IMR-90 (cell line): ENCODE measurements at regions not wholly inside any gene's neighbourhood (a gene's known extent, or its start where the extent isn't known, plus 50 kb on each side); places are given as distances from the start of the nearest gene placed in this dataset.

Experiments
- ATAC-seq: fragments of 200-7000 bp; cut with Tn5 transposase; 2 replicates; pipeline ENCODE4 v1.9.1; 2020; ENCODE audit warnings: low read depth, mild to moderate bottlenecking, moderate library complexity
- BruUV-seq: library from RNA; stranded (reverse); fragments of 400-500 nt; replicated peaks from 2 replicates; lab custom pipeline; 2021; lab: Mats Ljungman, UMichigan
- CTCF ChIA-PET: fragments of 300-600 bp; formaldehyde crosslinking; extraction: SDS; loops from one replicate; lab custom pipeline; 2021; ENCODE audit warnings: antibody characterized with exemption; lab: Yijun Ruan, JAX
- POLR2A ChIA-PET: fragments of 300-600 bp; sonication (Branson Sonifier 250); formaldehyde crosslinking; loops from one replicate; lab custom pipeline; 2022; ENCODE audit warnings: antibody characterized with exemption; ENCODE audit not compliant: unreplicated experiment; lab: Charles Lee
- DNase-seq: peaks from one replicate; pipeline ENCODE4 v3.0.0; 2013
- H2AFZ ChIP-seq: replicated peaks from 2 replicates; pipeline ENCODE3; 2013; ENCODE audit warnings: low read length, mild to moderate bottlenecking; ENCODE audit not compliant: poor library complexity
- H2AK5ac ChIP-seq: 2 replicates; pipeline ENCODE4 v1.6.1; 2013; ENCODE audit warnings: low read depth, low read length, inconsistent platforms
- H2AK9ac ChIP-seq: replicated peaks from 2 replicates; pipeline ENCODE3; 2013; ENCODE audit warnings: mild to moderate bottlenecking, low read depth, low read length, moderate library complexity; ENCODE audit not compliant: poor library complexity
- H2BK120ac ChIP-seq: 2 replicates; pipeline ENCODE4 v1.6.1; 2013; ENCODE audit warnings: low read depth, low read length, inconsistent platforms
- H2BK15ac ChIP-seq: 3 replicates; pipeline ENCODE4 v1.6.1; 2013; ENCODE audit warnings: low read depth, low read length, inconsistent platforms
- H2BK20ac ChIP-seq: 2 replicates; pipeline ENCODE4 v1.6.1; 2013; ENCODE audit warnings: low read depth, mild to moderate bottlenecking, inconsistent platforms, low read length, moderate library complexity
- H2BK5ac ChIP-seq: 2 replicates; pipeline ENCODE4 v1.6.1; 2013; ENCODE audit warnings: mild to moderate bottlenecking, low read depth, low read length, inconsistent platforms; ENCODE audit not compliant: poor library complexity, severe bottlenecking
- H3K14ac ChIP-seq: replicated peaks from 2 replicates; pipeline ENCODE4 v1.6.1; 2013; ENCODE audit warnings: low read depth, low read length, inconsistent platforms
- H3K18ac ChIP-seq: 2 replicates; pipeline ENCODE4 v1.6.1; 2013; ENCODE audit warnings: low read depth, low read length, control low read depth
- H3K23ac ChIP-seq: 2 replicates; pipeline ENCODE4 v1.6.1; 2013; ENCODE audit warnings: low read depth, low read length, inconsistent platforms
- H3K27ac ChIP-seq: 2 replicates; pipeline ENCODE4 v1.5.1; 2013; ENCODE audit warnings: mild to moderate bottlenecking, control low read depth, low read length; ENCODE audit not compliant: insufficient read depth
- H3K27me3 ChIP-seq: 2 replicates; pipeline ENCODE4 v1.6.1; 2013; ENCODE audit warnings: low read length; ENCODE audit not compliant: control insufficient read depth, insufficient read depth
- H3K36me3 ChIP-seq: 2 replicates; pipeline ENCODE4 v1.6.1; 2013; ENCODE audit warnings: low read length, mixed read lengths; ENCODE audit not compliant: control insufficient read depth, insufficient read depth
- H3K4ac ChIP-seq: 2 replicates; pipeline ENCODE4 v1.6.1; 2013; ENCODE audit warnings: low read depth, low read length, inconsistent platforms
- H3K4me1 ChIP-seq: 2 replicates; pipeline ENCODE4 v1.6.1; 2013; ENCODE audit warnings: low read length, mixed read lengths; ENCODE audit not compliant: control insufficient read depth, insufficient read depth
- H3K4me2 ChIP-seq: 2 replicates; pipeline ENCODE4 v1.6.1; 2013; ENCODE audit warnings: low read depth, mild to moderate bottlenecking, control low read depth, low read length, moderate library complexity
- H3K4me3 ChIP-seq: 2 replicates; pipeline ENCODE4 v1.5.1; 2013; ENCODE audit warnings: low read depth, mild to moderate bottlenecking, control low read depth, low read length, moderate library complexity; ENCODE audit not compliant: insufficient read depth
- H3K56ac ChIP-seq: 2 replicates; pipeline ENCODE4 v1.6.1; 2013; ENCODE audit warnings: low read length, inconsistent platforms; ENCODE audit not compliant: insufficient read depth; ENCODE audit errors: extremely low read depth
- H3K79me1 ChIP-seq, 2 experiments: 2 replicates each; pipeline ENCODE4 v1.6.1; 2013; ENCODE audit warnings: low read length in 2 of 2, inconsistent platforms in 1 of 2, low read depth in 1 of 2
- H3K9ac ChIP-seq: 2 replicates; pipeline ENCODE4 v1.6.1; 2013; ENCODE audit warnings: low read depth, low read length, control low read depth
- H3K9me1 ChIP-seq: 2 replicates; pipeline ENCODE4 v1.6.1; 2013; ENCODE audit warnings: low read length, inconsistent platforms; ENCODE audit not compliant: insufficient read depth
- H3K9me3 ChIP-seq: 2 replicates; pipeline ENCODE4 v1.6.1; 2013; ENCODE audit warnings: low read length; ENCODE audit not compliant: control insufficient read depth, insufficient read depth
- H4K20me1 ChIP-seq: 2 replicates; pipeline ENCODE4 v1.6.1; 2013; ENCODE audit warnings: low read length, inconsistent platforms; ENCODE audit not compliant: insufficient read depth
- H4K5ac ChIP-seq: 2 replicates; pipeline ENCODE4 v1.6.1; 2013; ENCODE audit warnings: mild to moderate bottlenecking, low read depth, low read length, control low read depth
- H4K8ac ChIP-seq, 2 experiments: 2 replicates each; pipeline ENCODE4 v1.6.1; 2013; ENCODE audit warnings: low read depth in 2 of 2, low read length in 2 of 2, control low read depth in 1 of 2, inconsistent platforms in 1 of 2
- H4K91ac ChIP-seq: 2 replicates; pipeline ENCODE4 v1.6.1; 2013; ENCODE audit warnings: low read depth, low read length, inconsistent platforms; ENCODE audit not compliant: insufficient read depth
- BHLHE40 ChIP-seq: fragments of 150-350 bp; IDR thresholded peaks from 2 replicates; pipeline ENCODE4 v1.6.1; 2016; ENCODE audit warnings: mild to moderate bottlenecking, low read depth, low read length
- CEBPB ChIP-seq: IDR thresholded peaks from 2 replicates; pipeline ENCODE4 v1.6.1; 2012; ENCODE audit warnings: low read depth, low read length, improper control_type of control experiment
- FOS ChIP-seq: fragments of 150-350 bp; IDR thresholded peaks from 2 replicates; pipeline ENCODE4 v1.6.1; 2016; ENCODE audit warnings: low read depth, low read length
- MAFK ChIP-seq: IDR thresholded peaks from 2 replicates; pipeline ENCODE4 v1.6.1; 2012; ENCODE audit warnings: low read depth, low read length, improper control_type of control experiment
- MAZ ChIP-seq: IDR thresholded peaks from 2 replicates; pipeline ENCODE4 v1.6.1; 2012; ENCODE audit warnings: low read depth, mild to moderate bottlenecking, low read length, improper control_type of control experiment, moderate library complexity, borderline replicate concordance
- NFE2L2 ChIP-seq: fragments of 150-350 bp; IDR thresholded peaks from 2 replicates; pipeline ENCODE4 v1.6.1; 2016; ENCODE audit warnings: low read depth, mild to moderate bottlenecking, low read length
- POLR2A ChIP-seq: IDR thresholded peaks from 2 replicates; pipeline ENCODE4 v1.6.1; 2012; ENCODE audit warnings: mild to moderate bottlenecking, low read depth, low read length
- RCOR1 ChIP-seq: IDR thresholded peaks from 2 replicates; pipeline ENCODE4 v1.6.1; 2012; ENCODE audit warnings: mild to moderate bottlenecking, low read length, improper control_type of control experiment; ENCODE audit not compliant: insufficient replicate concordance
- RFX5 ChIP-seq: IDR thresholded peaks from 2 replicates; pipeline ENCODE4 v1.8.0; 2012; ENCODE audit warnings: low read depth, mild to moderate bottlenecking, low read length, moderate library complexity
- SMC3 ChIP-seq: fragments of 150-350 bp; IDR thresholded peaks from 2 replicates; pipeline ENCODE4 v1.6.1; 2016; ENCODE audit warnings: low read depth, mild to moderate bottlenecking, antibody characterized with exemption, low read length, moderate library complexity
- USF2 ChIP-seq: fragments of 150-350 bp; IDR thresholded peaks from 2 replicates; pipeline ENCODE4 v1.6.1; 2017; ENCODE audit warnings: mild to moderate bottlenecking, antibody characterized with exemption, low read length, low read depth
- WGBS, 2 experiments: methylation state at CpG; one replicate each; pipeline versions ENCODE4 v1.1.5 to v1.1.7; 2013; ENCODE audit warnings: missing lambda C conversion rate in 2 of 2; ENCODE audit not compliant: insufficient read length in 1 of 2; ENCODE audit errors: extremely low coverage in 2 of 2; 5-methylcytosine and 5-hydroxymethylcytosine counted together
- dilution Hi-C: fragments of 300-500 bp; cut with HindIII; formaldehyde crosslinking; loops from one replicate; pipeline ENCODE4 v1.14.3; 2018; ENCODE audit warnings: low sequenced_read_pairs; ENCODE audit not compliant: unreplicated experiment
- in situ Hi-C: fragments of 300-500 bp; cut with MboI; formaldehyde crosslinking; loops from 3 replicates; pipeline ENCODE4 v1.14.3; 2019; ENCODE audit warnings: low sequenced_read_pairs, inconsistent platforms, mixed read lengths
- intact Hi-C: fragments of 100-400 bp; cut with micrococcal nuclease; formaldehyde crosslinking; loops from 2 replicates; pipeline ENCODE4 v1.10.0; 2022
- TF ChIP-seq, protein P1 (sequence below): conservative IDR thresholded peaks from 2 replicates; pipeline ENCODE4 v1.5.1; 2012; ENCODE audit warnings: mild to moderate bottlenecking, low read depth, low read length, improper control_type of control experiment

GRCh38 chr10:53395449-53395848 lies 622.9 kb upstream of the MBL2 start:
- Histone ChIP-seq H3K36me3 (no peaks in the 10 kb centered on the region), H3K4ac (no peak overlapping the region), H2BK5ac (no peak overlapping the region), H4K20me1 (no peaks in the 10 kb centered on the region), H3K27me3 (no peaks in the 10 kb centered on the region), H3K9me1 (no peaks in the 10 kb centered on the region), H2AFZ (no peak overlapping the region), H3K18ac (no peak overlapping the region), H4K91ac (no peak overlapping the region), H4K5ac (no peak overlapping the region), H3K27ac (no peak overlapping the region), H3K79me1 (no peaks in the 10 kb centered on the region), H3K14ac (no peak overlapping the region), H3K4me1 (no peaks in the 10 kb centered on the region), H2AK5ac (no peak overlapping the region), H3K4me3 (no peak overlapping the region), H3K56ac (no peak overlapping the region), H3K9ac (no peak overlapping the region), H3K4me2 (no peak overlapping the region), H3K9me3 (no peaks in the 10 kb centered on the region; the same call in 1 of the 2 replicates), H2BK120ac (no peak overlapping the region), H2BK20ac (no peak overlapping the region), H2AK9ac (no peak overlapping the region), H2BK15ac (no peak overlapping the region), H4K8ac (no peak overlapping the region), H3K23ac (no peak overlapping the region)
- no TSS peak for BruUV-seq
- ATAC-seq (no peak), DNase-seq (no peak)
- in situ Hi-C loops: no loop called here
- 91% methylated on average over 4 of the region's 5 CpGs; no CpG with 5 or more reads in 1 of the 2 experiments for whole genome bisulfite sequencing, 2 experiments
- ChIA-PET CTCF (no interaction called here), POLR2A (interaction anchor here (0.5 kb wide), 1 partner anchor 181 kb away, joined by 3 read pairs; no protein-coding TSS in a partner anchor)
- no peak for TF ChIP-seq CEBPB
- no peak for TF ChIP-seq MAZ
- TF ChIP-seq USF2: no peak
- no peak for TF ChIP-seq SMC3
- TF ChIP-seq, protein P1, sequence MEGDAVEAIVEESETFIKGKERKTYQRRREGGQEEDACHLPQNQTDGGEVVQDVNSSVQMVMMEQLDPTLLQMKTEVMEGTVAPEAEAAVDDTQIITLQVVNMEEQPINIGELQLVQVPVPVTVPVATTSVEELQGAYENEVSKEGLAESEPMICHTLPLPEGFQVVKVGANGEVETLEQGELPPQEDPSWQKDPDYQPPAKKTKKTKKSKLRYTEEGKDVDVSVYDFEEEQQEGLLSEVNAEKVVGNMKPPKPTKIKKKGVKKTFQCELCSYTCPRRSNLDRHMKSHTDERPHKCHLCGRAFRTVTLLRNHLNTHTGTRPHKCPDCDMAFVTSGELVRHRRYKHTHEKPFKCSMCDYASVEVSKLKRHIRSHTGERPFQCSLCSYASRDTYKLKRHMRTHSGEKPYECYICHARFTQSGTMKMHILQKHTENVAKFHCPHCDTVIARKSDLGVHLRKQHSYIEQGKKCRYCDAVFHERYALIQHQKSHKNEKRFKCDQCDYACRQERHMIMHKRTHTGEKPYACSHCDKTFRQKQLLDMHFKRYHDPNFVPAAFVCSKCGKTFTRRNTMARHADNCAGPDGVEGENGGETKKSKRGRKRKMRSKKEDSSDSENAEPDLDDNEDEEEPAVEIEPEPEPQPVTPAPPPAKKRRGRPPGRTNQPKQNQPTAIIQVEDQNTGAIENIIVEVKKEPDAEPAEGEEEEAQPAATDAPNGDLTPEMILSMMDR: no peak
- TF ChIP-seq FOS: no peak
- no peak for TF ChIP-seq BHLHE40
- no peak for TF ChIP-seq RFX5
- no peak for TF ChIP-seq RCOR1
- no peak for TF ChIP-seq POLR2A
- TF ChIP-seq NFE2L2: no peak
- TF ChIP-seq MAFK: no peak
- dilution Hi-C loops: no loop called here
- intact Hi-C loops: no loop called here
